Pancreas (tissue), 10 donors: ENCODE measurements at regions not wholly inside any gene's neighbourhood (a gene's known extent, or its start where the extent isn't known, plus 50 kb on each side); places are given as distances from the start of the nearest gene placed in this dataset.
A peak's percentile ranks its signal among the peaks of the same experiment; 100 is the strongest.

ENCODE experiments used
- ATAC-seq, 4 donors: fragments of 200-7000 bp; cut with Tn5 transposase; one replicate each; pipeline versions ENCODE4 v1.8.0 to v1.9.1; 2020; ENCODE audit warnings: mild to moderate bottlenecking in 4 of 4, moderate library complexity in 4 of 4
- DNase-seq, 6 donors: peaks; one replicate each; pipeline ENCODE4 v3.0.0-alpha.2; 2020
- FAIRE-seq: peaks from 2 replicates; lab custom pipeline; 2012; peaks lifted over from hg19 to GRCh38; lab: Jason Lieb, UNC
- H3K27ac ChIP-seq, 4 donors: fragments of 200-600 bp; sonication (generic); 1 replicate in 3 of 4; 2 replicates in 1 of 4; pipeline versions ENCODE4 v1.5.0 to v1.8.0; 2020
- H3K27me3 ChIP-seq, 4 donors: fragments of 200-600 bp; one replicate each; pipeline ENCODE4 v1.8.0; 2021
- H3K36me3 ChIP-seq, 3 donors: fragments of 200-600 bp; sonication (generic) in 1 of 3; one replicate each; pipeline versions ENCODE4 v1.5.0 to v1.8.0; 2020 to 2021
- H3K4me1 ChIP-seq, 3 donors: fragments of 200-600 bp; one replicate each; pipeline ENCODE4 v1.8.0; 2021
- H3K4me3 ChIP-seq, 4 donors: fragments of 200-600 bp; sonication (generic) in 2 of 4; one replicate each; pipeline versions ENCODE4 v1.5.0 to v1.8.0; 2020 to 2021
- H3K9me3 ChIP-seq, 4 donors: fragments of 200-600 bp; one replicate each; pipeline ENCODE4 v1.8.0; 2021
- WGBS, 2 donors: extraction: QIAGEN DNeasy Blood & Tissue Kit; methylation state at CpG; one replicate each; pipeline ENCODE4 v1.1.7; 2013; 5-methylcytosine and 5-hydroxymethylcytosine counted together
- intact Hi-C, 3 donors: fragments of 100-400 bp; cut with DNase I; formaldehyde crosslinking; loops; one replicate each; pipeline versions ENCODE4 v1.11.1 to v1.14.2; 2022
- TF ChIP-seq, protein P1 (sequence below), 4 donors: fragments of 200-600 bp; sonication (generic) in 3 of 4; IDR thresholded peaks; one replicate each; pipeline versions ENCODE4 v1.5.0 to v1.8.0; 2021; ENCODE audit warnings: antibody characterized with exemption in 4 of 4
- donor health status: healthy with polysubstance abuse.
- donor health status: DM: no; HTN: no; CAD: no; lungs with moderate emphysema.
- donor health status: DM: no; HTN: no; CAD: no.
- donor health status: control.
- donor health status: control.
- donor health status: Bipolar disorder and iron deficiency.
- donor health status: DM: yes; HTN: yes; CAD: no.
- donor health status: DM: no; HTN: no; CAD: no.
- donor health status: DM: no; HTN: no; CAD: no.
- donor health status: DM: yes; HTN: yes; CAD: no.

DNA sequence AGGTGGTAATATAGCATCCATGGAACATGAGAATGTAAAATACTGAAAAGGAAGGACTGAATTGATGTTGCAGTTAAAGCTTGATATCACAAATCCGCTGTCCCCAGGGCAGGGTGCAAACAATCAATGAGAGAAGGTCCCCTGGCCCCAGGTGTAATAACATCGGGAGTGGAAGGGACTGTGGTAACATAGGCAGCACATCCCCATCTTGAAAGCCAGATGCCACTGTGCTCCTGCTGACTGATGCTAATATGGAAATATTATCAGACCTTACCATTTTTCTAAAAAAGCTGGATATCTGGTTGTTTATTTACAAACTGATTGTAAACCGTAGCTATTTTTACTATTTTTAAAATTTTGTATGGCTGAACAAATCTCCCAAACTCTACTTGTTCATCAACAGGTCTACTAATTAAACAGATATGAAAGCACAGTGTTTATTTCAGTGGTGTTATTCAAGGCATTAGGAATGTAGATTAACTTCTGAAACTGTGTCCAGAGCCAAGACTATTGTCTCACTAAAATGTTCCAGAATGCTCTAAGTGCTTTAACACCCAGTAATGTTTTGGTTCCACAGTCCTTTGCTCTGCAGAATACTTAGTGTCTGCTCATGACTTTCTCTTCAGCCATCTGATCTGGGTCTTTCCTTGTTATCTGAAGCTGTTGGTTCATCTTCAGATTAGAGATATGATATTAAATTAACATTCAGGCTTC lies 386.0 kb upstream of the RARB start:
- intact Hi-C loops = no loop called here
- Histone ChIP-seq H3K4me1 (peaks cover 0 to 2% (median 0%) of the 10 kb centered on the region in 3 donors), H3K27me3 (no peaks in the 10 kb centered on the region), H3K36me3 (no peaks in the 10 kb centered on the region), H3K4me3 (no peak overlapping the region), H3K27ac (no peak overlapping the region), H3K9me3 (no peaks in the 10 kb centered on the region)
- WGBS, 2 donors = 55 to 66% methylated on average over 3 of the region's 3 CpGs
- TF ChIP-seq, protein P1, sequence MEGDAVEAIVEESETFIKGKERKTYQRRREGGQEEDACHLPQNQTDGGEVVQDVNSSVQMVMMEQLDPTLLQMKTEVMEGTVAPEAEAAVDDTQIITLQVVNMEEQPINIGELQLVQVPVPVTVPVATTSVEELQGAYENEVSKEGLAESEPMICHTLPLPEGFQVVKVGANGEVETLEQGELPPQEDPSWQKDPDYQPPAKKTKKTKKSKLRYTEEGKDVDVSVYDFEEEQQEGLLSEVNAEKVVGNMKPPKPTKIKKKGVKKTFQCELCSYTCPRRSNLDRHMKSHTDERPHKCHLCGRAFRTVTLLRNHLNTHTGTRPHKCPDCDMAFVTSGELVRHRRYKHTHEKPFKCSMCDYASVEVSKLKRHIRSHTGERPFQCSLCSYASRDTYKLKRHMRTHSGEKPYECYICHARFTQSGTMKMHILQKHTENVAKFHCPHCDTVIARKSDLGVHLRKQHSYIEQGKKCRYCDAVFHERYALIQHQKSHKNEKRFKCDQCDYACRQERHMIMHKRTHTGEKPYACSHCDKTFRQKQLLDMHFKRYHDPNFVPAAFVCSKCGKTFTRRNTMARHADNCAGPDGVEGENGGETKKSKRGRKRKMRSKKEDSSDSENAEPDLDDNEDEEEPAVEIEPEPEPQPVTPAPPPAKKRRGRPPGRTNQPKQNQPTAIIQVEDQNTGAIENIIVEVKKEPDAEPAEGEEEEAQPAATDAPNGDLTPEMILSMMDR (IDR thresholded peaks at IDR 0.05) = no peak
- ATAC-seq = no peak
- DNase-seq = no peak
- FAIRE-seq = no peak

DNA sequence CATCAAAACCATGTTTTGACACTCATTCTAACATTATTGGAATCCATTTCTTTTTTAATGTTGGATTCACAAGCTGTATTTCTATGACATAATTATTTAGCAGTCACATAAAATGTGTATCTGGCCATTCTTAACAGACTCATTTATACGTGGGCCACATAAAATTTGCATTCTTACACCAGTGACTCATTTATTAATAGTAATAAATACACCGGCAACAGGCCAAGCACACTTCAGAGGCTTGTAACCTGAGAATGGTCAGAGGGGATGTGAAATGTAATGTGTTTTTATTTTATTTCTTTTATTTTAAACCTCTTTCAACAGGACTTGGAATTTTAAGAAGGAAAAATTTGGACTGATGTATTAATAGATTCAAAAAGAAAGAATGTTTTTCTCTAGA lies 384.9 kb upstream of the RARB start:
- Histone ChIP-seq H3K9me3 (no peaks in the 10 kb centered on the region), H3K4me3 (no peak overlapping the region), H3K36me3 (no peaks in the 10 kb centered on the region), H3K4me1 (no peaks in the 10 kb centered on the region), H3K27me3 (no peaks in the 10 kb centered on the region), H3K27ac (no peak overlapping the region)
- TF ChIP-seq, protein P1 (IDR thresholded peaks at IDR 0.05) = no peak
- no peak for ATAC-seq
- FAIRE-seq = no peak
- DNase-seq = no peak
- intact Hi-C loops = no loop called here
- WGBS, 2 donors = 67 to 81% methylated on average over 2 of the region's 2 CpGs

DNA sequence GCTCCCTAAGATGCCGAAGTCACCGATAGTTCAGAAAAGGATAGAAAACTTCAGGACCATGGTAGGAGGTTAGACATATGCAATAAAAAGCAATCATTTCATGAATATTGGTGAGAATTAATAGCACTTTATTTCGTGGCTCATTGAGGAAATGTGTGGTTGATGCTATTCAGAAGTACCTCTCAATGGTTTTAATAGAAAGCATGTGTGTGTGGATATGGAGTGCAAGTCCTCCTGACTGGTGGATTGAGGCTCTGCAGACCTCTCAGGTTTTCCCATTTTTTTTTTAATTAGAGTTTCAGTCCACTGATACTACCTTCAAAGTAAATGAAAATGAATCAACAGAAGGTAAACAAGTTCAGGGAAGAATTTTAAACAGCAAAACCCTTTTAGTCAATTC lies 384.3 kb upstream of the RARB start:
- TF ChIP-seq, protein P1 (IDR thresholded peaks at IDR 0.05) = no peak
- no peaks in the 10 kb centered on the region for H3K4me1 ChIP-seq
- FAIRE-seq (no peak), ATAC-seq (no peak), DNase-seq (no peak)
- no peaks in the 10 kb centered on the region for H3K27me3 ChIP-seq
- H3K4me3 ChIP-seq = no peak overlapping the region
- no peaks in the 10 kb centered on the region for H3K9me3 ChIP-seq
- H3K27ac ChIP-seq = no peak overlapping the region
- intact Hi-C loops = no loop called here
- WGBS, 2 donors = 79 to 83% methylated on average over 3 of the region's 3 CpGs
- no peaks in the 10 kb centered on the region for H3K36me3 ChIP-seq

DNA sequence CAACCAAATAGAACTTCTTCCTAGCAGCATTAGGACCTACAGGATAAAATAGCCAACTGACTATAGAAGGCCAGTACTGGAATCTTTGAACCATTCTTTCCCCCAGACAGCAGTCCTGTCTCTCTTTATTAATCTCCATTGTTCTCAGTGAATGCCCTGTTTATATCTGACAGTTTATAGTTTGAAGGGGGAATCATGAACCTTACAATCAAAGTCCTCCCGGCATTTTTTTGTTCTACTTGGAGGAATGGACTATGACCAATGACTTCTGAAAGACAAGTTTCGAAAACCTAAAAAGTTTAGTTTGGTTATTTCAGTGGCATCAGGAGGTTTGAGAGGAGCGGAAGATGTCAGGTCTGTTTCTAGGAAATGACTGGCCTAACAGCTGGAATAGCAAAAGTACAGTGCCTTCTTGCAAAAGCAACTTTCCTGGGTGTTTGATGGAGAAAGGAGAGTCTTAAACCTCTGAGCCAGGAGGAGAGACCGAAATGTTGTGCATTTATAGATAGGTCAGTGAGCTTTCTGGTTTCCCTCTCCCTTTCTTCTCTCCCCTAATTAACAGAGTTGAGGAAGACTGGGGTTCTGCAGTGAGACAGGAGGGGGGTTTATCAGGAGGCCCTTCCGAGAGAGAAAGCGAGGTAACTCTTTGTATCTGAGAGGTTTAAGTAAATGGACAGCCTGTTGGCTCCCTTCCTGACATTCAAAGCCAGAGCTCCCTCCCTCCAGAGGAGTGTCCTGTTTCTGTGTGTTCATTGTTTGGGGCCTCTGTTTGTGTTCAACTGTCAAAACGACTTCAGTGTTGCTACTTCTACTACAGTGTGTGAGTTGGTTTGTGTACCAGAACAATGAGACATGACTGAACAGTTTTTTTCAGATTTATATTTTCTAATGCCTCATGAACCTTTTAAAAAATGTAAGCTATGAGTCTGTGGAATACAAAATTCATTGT lies 383.0 kb upstream of the RARB start:
- no peaks in the 10 kb centered on the region for H3K27me3 ChIP-seq
- H3K27ac ChIP-seq = no peak overlapping the region
- H3K9me3 ChIP-seq = no peaks in the 10 kb centered on the region
- no peak overlapping the region for H3K4me3 ChIP-seq
- ATAC-seq (peak in 2 of 4 donors; percentile 46 to 54), DNase-seq (no peak), FAIRE-seq (peak; percentile 26)
- no peaks in the 10 kb centered on the region for H3K4me1 ChIP-seq
- TF ChIP-seq, protein P1 (IDR thresholded peaks at IDR 0.05) = no peak
- WGBS, 2 donors = 65 to 69% methylated on average over 7 of the region's 7 CpGs
- intact Hi-C loops = no loop called here
- no peaks in the 10 kb centered on the region for H3K36me3 ChIP-seq
